Esophagus squamous epithelium (tissue), 5 donors: ENCODE measurements at regions not wholly inside any gene's neighbourhood (a gene's known extent, or its start where the extent isn't known, plus 50 kb on each side); places are given as distances from the start of the nearest gene placed in this dataset.

Experiments
- DNase-seq: peaks from one replicate; lab custom pipeline; 2025; lab: John Stamatoyannopoulos, UW
- H3K27ac ChIP-seq, 4 donors: fragments of 200-600 bp; sonication (generic); one replicate each; pipeline ENCODE4 v1.5.1; 2016 to 2019; ENCODE audit warnings: mild to moderate bottlenecking in 1 of 4
- H3K27me3 ChIP-seq, 4 donors: fragments of 200-600 bp; sonication (generic); 1 replicate in 3 of 4; 2 replicates in 1 of 4; pipeline versions ENCODE4 v1.5.1 to v1.6.0; 2017 to 2021; ENCODE audit warnings: antibody characterized with exemption in 1 of 4
- H3K36me3 ChIP-seq, 3 donors: fragments of 200-600 bp; sonication (generic); one replicate each; pipeline ENCODE4 v1.5.1; 2016 to 2019
- H3K4me1 ChIP-seq, 3 donors: fragments of 200-600 bp; sonication (generic); one replicate each; pipeline ENCODE4 v1.5.1; 2017 to 2019
- H3K4me3 ChIP-seq, 4 donors: fragments of 200-600 bp; sonication (generic); 1 replicate in 3 of 4; 2 replicates in 1 of 4; pipeline ENCODE4 v1.5.1; 2016 to 2019; ENCODE audit warnings: mild to moderate bottlenecking in 2 of 4, moderate library complexity in 1 of 4
- H3K9me3 ChIP-seq, 3 donors: fragments of 200-600 bp; sonication (generic); one replicate each; pipeline ENCODE4 v1.5.1; 2016 to 2019
- POLR2A ChIP-seq, 4 donors: fragments of 450-650 bp; IDR thresholded peaks; one replicate each; pipeline ENCODE4 v1.6.1; 2017; ENCODE audit warnings: antibody characterized with exemption in 4 of 4, mild to moderate bottlenecking in 4 of 4, moderate library complexity in 3 of 4
- WGBS, 2 donors: methylation state at CpG; one replicate each; pipeline ENCODE4 v1.1.5; 2018; 5-methylcytosine and 5-hydroxymethylcytosine counted together
- intact Hi-C: fragments of 100-400 bp; cut with DNase I; formaldehyde crosslinking; loops from one replicate; pipeline ENCODE4 v1.15.0; 2022
- TF ChIP-seq, protein P1 (sequence below), 6 experiments: fragments of 450-650 bp in 4 of 6; fragments of 200-600 bp in 2 of 6; sonication (generic) in 2 of 6; IDR thresholded peaks; one replicate each; pipeline ENCODE4 v1.5.1; 2016 to 2019; ENCODE audit warnings: antibody characterized with exemption in 6 of 6, mild to moderate bottlenecking in 4 of 6, moderate library complexity in 4 of 6
- donor health status: DM: yes; HTN: yes; CAD: no.

- DNase-seq, result no peak
- H3K9me3 ChIP-seq, result no peaks in the 10 kb centered on the region
- no peak overlapping the region for H3K4me3 ChIP-seq
- TF ChIP-seq, protein P1, sequence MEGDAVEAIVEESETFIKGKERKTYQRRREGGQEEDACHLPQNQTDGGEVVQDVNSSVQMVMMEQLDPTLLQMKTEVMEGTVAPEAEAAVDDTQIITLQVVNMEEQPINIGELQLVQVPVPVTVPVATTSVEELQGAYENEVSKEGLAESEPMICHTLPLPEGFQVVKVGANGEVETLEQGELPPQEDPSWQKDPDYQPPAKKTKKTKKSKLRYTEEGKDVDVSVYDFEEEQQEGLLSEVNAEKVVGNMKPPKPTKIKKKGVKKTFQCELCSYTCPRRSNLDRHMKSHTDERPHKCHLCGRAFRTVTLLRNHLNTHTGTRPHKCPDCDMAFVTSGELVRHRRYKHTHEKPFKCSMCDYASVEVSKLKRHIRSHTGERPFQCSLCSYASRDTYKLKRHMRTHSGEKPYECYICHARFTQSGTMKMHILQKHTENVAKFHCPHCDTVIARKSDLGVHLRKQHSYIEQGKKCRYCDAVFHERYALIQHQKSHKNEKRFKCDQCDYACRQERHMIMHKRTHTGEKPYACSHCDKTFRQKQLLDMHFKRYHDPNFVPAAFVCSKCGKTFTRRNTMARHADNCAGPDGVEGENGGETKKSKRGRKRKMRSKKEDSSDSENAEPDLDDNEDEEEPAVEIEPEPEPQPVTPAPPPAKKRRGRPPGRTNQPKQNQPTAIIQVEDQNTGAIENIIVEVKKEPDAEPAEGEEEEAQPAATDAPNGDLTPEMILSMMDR (IDR thresholded peaks at IDR 0.05), result no peak
- TF ChIP-seq POLR2A (IDR thresholded peaks at IDR 0.05), result no peak
- no peaks in the 10 kb centered on the region for H3K4me1 ChIP-seq
- H3K27me3 ChIP-seq, result no peaks in the 10 kb centered on the region
- no peak overlapping the region for H3K27ac ChIP-seq
- no peaks in the 10 kb centered on the region for H3K36me3 ChIP-seq
- WGBS, 2 donors, result 49 to 66% methylated on average over 7 of the region's 7 CpGs
- intact Hi-C loops, result no loop called here
Observed at GRCh38 chr2:23015651-23016200, 369.3 kb upstream of the KLHL29 start.

- TF ChIP-seq, protein P1 (IDR thresholded peaks at IDR 0.05), result no peak
- H3K4me1 ChIP-seq, result no peaks in the 10 kb centered on the region
- intact Hi-C loops, result no loop called here
- WGBS, 2 donors, result 13% methylated on average over 1 of the region's 1 CpG; no CpG with 5 or more reads in 1 of the 2 donors
- no peaks in the 10 kb centered on the region for H3K9me3 ChIP-seq
- H3K27me3 ChIP-seq, result no peaks in the 10 kb centered on the region
- no peak for DNase-seq
- no peak overlapping the region for H3K4me3 ChIP-seq
- no peaks in the 10 kb centered on the region for H3K36me3 ChIP-seq
- no peak overlapping the region for H3K27ac ChIP-seq
Observed at GRCh38 chr2:23019476-23019875, 365.5 kb upstream of the KLHL29 start.

DNA sequence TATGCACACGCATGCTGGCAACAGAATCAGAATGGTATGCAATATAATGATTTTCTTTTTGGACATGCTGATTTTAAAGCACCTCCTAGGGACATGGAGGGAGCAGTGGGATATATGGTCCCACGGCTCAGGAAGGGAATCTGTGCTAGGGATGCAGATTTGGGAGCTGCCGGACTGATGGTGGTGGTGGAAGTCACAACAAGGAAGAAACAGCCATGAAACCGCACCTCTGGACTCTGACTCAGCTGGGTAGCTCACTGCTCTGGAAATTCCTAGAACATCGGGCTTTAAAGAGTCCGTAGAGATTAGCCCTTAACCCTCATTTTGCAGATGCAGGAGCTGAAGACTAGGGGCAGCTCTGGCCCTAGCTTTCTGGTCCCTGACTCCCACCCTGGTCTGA, 364.3 kb upstream of the KLHL29 start:
- Histone ChIP-seq H3K9me3 (no peaks in the 10 kb centered on the region), H3K4me3 (no peak overlapping the region), H3K4me1 (no peaks in the 10 kb centered on the region), H3K27me3 (no peaks in the 10 kb centered on the region), H3K27ac (no peak overlapping the region), H3K36me3 (no peaks in the 10 kb centered on the region)
- intact Hi-C loops, result no loop called here
- TF ChIP-seq, protein P1 (IDR thresholded peaks at IDR 0.05), result no peak
- no peak for TF ChIP-seq POLR2A (IDR thresholded peaks at IDR 0.05)
- no peak for DNase-seq
- WGBS, 2 donors, result 59 to 85% methylated on average over 4 to 6 of the region's 6 CpGs

- Histone ChIP-seq H3K27me3 (no peaks in the 10 kb centered on the region), H3K36me3 (no peaks in the 10 kb centered on the region), H3K9me3 (no peaks in the 10 kb centered on the region), H3K27ac (no peak overlapping the region), H3K4me3 (no peak overlapping the region), H3K4me1 (no peaks in the 10 kb centered on the region)
- no peak for TF ChIP-seq POLR2A (IDR thresholded peaks at IDR 0.05)
- TF ChIP-seq, protein P1 (IDR thresholded peaks at IDR 0.05), result no peak
- intact Hi-C loops, result no loop called here
- WGBS, 2 donors, result 60 to 73% methylated on average over 11 to 12 of the region's 13 CpGs
- no peak for DNase-seq
Observed at GRCh38 chr2:23021311-23022120, 363.5 kb upstream of the KLHL29 start.

DNA sequence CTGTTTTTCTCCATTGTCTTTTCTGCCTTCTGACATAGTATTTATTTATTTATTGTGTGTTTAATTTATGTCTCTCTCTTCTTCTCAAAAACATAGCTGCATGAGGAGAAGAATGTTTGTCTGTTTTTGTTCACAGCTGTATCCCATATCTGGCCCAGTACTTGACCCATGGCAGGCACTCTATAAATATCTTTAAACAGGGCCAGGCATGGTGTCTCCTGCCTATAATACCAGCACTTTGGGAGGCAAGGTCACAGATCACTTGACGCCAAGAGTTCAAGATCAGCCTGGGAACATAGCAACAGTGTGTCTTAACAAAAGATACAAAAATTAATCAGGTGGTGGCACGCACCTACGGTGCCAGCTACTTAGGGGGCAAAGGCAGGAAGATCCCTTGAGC, 361.3 kb upstream of the KLHL29 start:
- intact Hi-C loops, result no loop called here
- WGBS, 2 donors, result 14 to 47% methylated on average over 2 to 3 of the region's 3 CpGs

More for the DNA sequence above, 361.3 kb upstream of the KLHL29 start:
- H3K9me3 ChIP-seq, result no peaks in the 10 kb centered on the region
- H3K27me3 ChIP-seq, result peaks cover 0 to 6% (median 0%) of the 10 kb centered on the region in 4 donors
- no peaks in the 10 kb centered on the region for H3K36me3 ChIP-seq
- H3K4me3 ChIP-seq, result no peak overlapping the region
- DNase-seq, result no peak
- H3K4me1 ChIP-seq, result no peaks in the 10 kb centered on the region
- no peak overlapping the region for H3K27ac ChIP-seq
- TF ChIP-seq POLR2A (IDR thresholded peaks at IDR 0.05), result no peak
- TF ChIP-seq, protein P1 (IDR thresholded peaks at IDR 0.05), result no peak
